ENCODE measurements at regions not wholly inside any gene's neighbourhood (a gene's known extent, or its start where the extent isn't known, plus 50 kb on each side); places are given as distances from the start of the nearest gene placed in this dataset.
"Not testable (repeated sequence)": the region's sequence is repeated elsewhere in the genome, so short reads cannot be mapped to it uniquely, and the experiment has no call there.

- no peak for DNase-seq
These were observed 307.2 kb downstream of the HIVEP2 start for GRCh38 chr6:142637624-142638351.

- DNase-seq: no peak
These were observed 302.3 kb downstream of the HIVEP2 start for GRCh38 chr6:142642651-142643050.

- no peak for DNase-seq
These were observed 300.1 kb downstream of the HIVEP2 start for GRCh38 chr6:142644866-142645265.

- DNase-seq: no peak
These were observed 299.3 kb downstream of the HIVEP2 start for GRCh38 chr6:142645663-142646062.

- DNase-seq: no peak
These were observed 297.4 kb downstream of the HIVEP2 start for GRCh38 chr6:142647449-142648035.

- DNase-seq: no peak
These were observed 296.9 kb downstream of the HIVEP2 start for GRCh38 chr6:142648036-142648451.

GRCh38 chr6:142648526-142648925 lies 296.4 kb downstream of the HIVEP2 start:
- DNase-seq: no peak

- DNase-seq: not testable (repeated sequence)
These were observed 295.3 kb downstream of the HIVEP2 start for GRCh38 chr6:142649438-142650234.

- DNase-seq: no peak
These were observed 293.6 kb downstream of the HIVEP2 start for GRCh38 chr6:142651384-142651783.

- no peak for DNase-seq
These were observed 291.1 kb downstream of the HIVEP2 start for GRCh38 chr6:142653710-142654420.

- no peak for DNase-seq
These were observed 285.3 kb downstream of the HIVEP2 start for GRCh38 chr6:142659661-142660060.

- no peak for DNase-seq
These were observed 279.6 kb downstream of the HIVEP2 start for GRCh38 chr6:142665393-142665792.

GRCh38 chr6:142666599-142667185 lies 278.3 kb downstream of the HIVEP2 start:
- no peak for DNase-seq

- DNase-seq: no peak
These were observed 275.3 kb downstream of the HIVEP2 start for GRCh38 chr6:142669471-142670351.

GRCh38 chr6:142671791-142672190 lies 273.2 kb downstream of the HIVEP2 start:
- no peak for DNase-seq

GRCh38 chr6:142675517-142675916 lies 269.5 kb downstream of the HIVEP2 start:
- no peak for DNase-seq

- DNase-seq: no peak
These were observed 268.9 kb downstream of the HIVEP2 start for GRCh38 chr6:142676027-142676443.

- DNase-seq: no peak
These were observed 268.3 kb downstream of the HIVEP2 start for GRCh38 chr6:142676647-142677192.

- DNase-seq: peak; percentile 15
These were observed 264.9 kb downstream of the HIVEP2 start for GRCh38 chr6:142679907-142680700.

GRCh38 chr6:142681099-142681498 lies 263.9 kb downstream of the HIVEP2 start:
- no peak for DNase-seq

GRCh38 chr6:142682985-142683384 lies 262.0 kb downstream of the HIVEP2 start:
- DNase-seq: no peak

All from CD4-positive, alpha-beta T cell treated with Interleukin-12 subunit alpha and Interleukin-12 subunit beta, for 1 hour (primary cell).